ENCODE measurements at regions not wholly inside any gene's neighbourhood (a gene's known extent, or its start where the extent isn't known, plus 50 kb on each side); places are given as distances from the start of the nearest gene placed in this dataset.
"Not testable (repeated sequence)": the region's sequence is repeated elsewhere in the genome, so short reads cannot be mapped to it uniquely, and the experiment has no call there.

- TF ChIP-seq, protein P1, sequence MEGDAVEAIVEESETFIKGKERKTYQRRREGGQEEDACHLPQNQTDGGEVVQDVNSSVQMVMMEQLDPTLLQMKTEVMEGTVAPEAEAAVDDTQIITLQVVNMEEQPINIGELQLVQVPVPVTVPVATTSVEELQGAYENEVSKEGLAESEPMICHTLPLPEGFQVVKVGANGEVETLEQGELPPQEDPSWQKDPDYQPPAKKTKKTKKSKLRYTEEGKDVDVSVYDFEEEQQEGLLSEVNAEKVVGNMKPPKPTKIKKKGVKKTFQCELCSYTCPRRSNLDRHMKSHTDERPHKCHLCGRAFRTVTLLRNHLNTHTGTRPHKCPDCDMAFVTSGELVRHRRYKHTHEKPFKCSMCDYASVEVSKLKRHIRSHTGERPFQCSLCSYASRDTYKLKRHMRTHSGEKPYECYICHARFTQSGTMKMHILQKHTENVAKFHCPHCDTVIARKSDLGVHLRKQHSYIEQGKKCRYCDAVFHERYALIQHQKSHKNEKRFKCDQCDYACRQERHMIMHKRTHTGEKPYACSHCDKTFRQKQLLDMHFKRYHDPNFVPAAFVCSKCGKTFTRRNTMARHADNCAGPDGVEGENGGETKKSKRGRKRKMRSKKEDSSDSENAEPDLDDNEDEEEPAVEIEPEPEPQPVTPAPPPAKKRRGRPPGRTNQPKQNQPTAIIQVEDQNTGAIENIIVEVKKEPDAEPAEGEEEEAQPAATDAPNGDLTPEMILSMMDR (IDR thresholded peaks at IDR 0.05; ENCODE audit: insufficient read depth, low read length, poor library complexity, severe bottlenecking) = not testable (repeated sequence)
- not testable (repeated sequence) for TF ChIP-seq EZH2phosphoT487 (conservative IDR thresholded peaks at IDR 0.05; ENCODE audit: low read length)
Measured at GRCh38 chr13:71345856-71346255, 521.1 kb downstream of the DACH1 start.
